NCI-H2107 treated with DMSO at 0.1 percent for 48 hours (cell line): ENCODE measurements at regions not wholly inside any gene's neighbourhood (a gene's known extent, or its start where the extent isn't known, plus 50 kb on each side); places are given as distances from the start of the nearest gene placed in this dataset.

Experiments used
- DNase-seq: peaks from one replicate; lab custom pipeline; 2025; ENCODE audit not compliant: unreplicated experiment; lab: John Stamatoyannopoulos, UW

GRCh38 chr10:49463605-49464004 is 67.7 kb upstream of the DRGX start:
- no peak for DNase-seq

GRCh38 chr10:49458869-49459268 is 63.0 kb upstream of the DRGX start:
- DNase-seq = no peak

- peak; percentile 6 for DNase-seq
Measured at GRCh38 chr10:49457686-49458085, 61.8 kb upstream of the DRGX start.

GRCh38 chr10:49448924-49449323 is 53.0 kb upstream of the DRGX start:
- DNase-seq = no peak

GRCh38 chr10:49446031-49446430 is 50.1 kb upstream of the DRGX start:
- DNase-seq = no peak
